WTC11 (cell line): ENCODE measurements at regions not wholly inside any gene's neighbourhood (a gene's known extent, or its start where the extent isn't known, plus 50 kb on each side); places are given as distances from the start of the nearest gene placed in this dataset.

Experiments
- ATF3 ChIP-seq: sonication (generic); formaldehyde crosslinking; conservative IDR thresholded peaks from 2 replicates; pipeline ENCODE4 v1.8.1; 2022; ENCODE audit warnings: mild to moderate bottlenecking, missing genetic modification reagents
- CREB1 ChIP-seq: sonication (generic); formaldehyde crosslinking; IDR thresholded peaks from 2 replicates; pipeline ENCODE4 v1.8.0; 2023; ENCODE audit warnings: mild to moderate bottlenecking, missing genetic modification reagents
- ELF4 ChIP-seq: sonication (generic); formaldehyde crosslinking; IDR thresholded peaks from 2 replicates; pipeline ENCODE4 v1.8.1; 2022; ENCODE audit warnings: low read depth, mild to moderate bottlenecking, moderate library complexity, missing genetic modification reagents
- MXD4 ChIP-seq: fragments of 250-450 bp; sonication (Bioruptor Pico); IDR thresholded peaks from 2 replicates; pipeline ENCODE4 v1.8.0; 2021; ENCODE audit warnings: mild to moderate bottlenecking, moderate library complexity, borderline replicate concordance
- NFYB ChIP-seq: sonication (generic); formaldehyde crosslinking; conservative IDR thresholded peaks from 2 replicates; pipeline ENCODE4 v1.8.0; 2022; ENCODE audit warnings: low read depth, missing genetic modification reagents
- USF2 ChIP-seq: sonication (generic); formaldehyde crosslinking; IDR thresholded peaks from 2 replicates; pipeline ENCODE4 v1.8.1; 2023; ENCODE audit warnings: mild to moderate bottlenecking, missing genetic modification reagents, moderate library complexity
- ZNF232 ChIP-seq: sonication (generic); formaldehyde crosslinking; IDR thresholded peaks from 2 replicates; pipeline ENCODE4 v1.8.0; 2022; ENCODE audit warnings: mild to moderate bottlenecking, missing genetic modification reagents
- TF ChIP-seq, protein P1 (sequence below): fragments of 200-600 bp; IDR thresholded peaks from 2 replicates; pipeline ENCODE4 v1.8.0; 2022; ENCODE audit warnings: antibody characterized with exemption
- TF ChIP-seq, protein P2 (sequence below): sonication (generic); formaldehyde crosslinking; IDR thresholded peaks from 2 replicates; pipeline ENCODE4 v1.8.1; 2022; ENCODE audit warnings: low read depth, mild to moderate bottlenecking, moderate library complexity, missing genetic modification reagents, borderline replicate concordance
- TF ChIP-seq, protein P3 (sequence below): sonication (generic); formaldehyde crosslinking; IDR thresholded peaks from 2 replicates; pipeline ENCODE4 v1.8.1; 2022; ENCODE audit warnings: mild to moderate bottlenecking, moderate library complexity, missing genetic modification reagents

DNA sequence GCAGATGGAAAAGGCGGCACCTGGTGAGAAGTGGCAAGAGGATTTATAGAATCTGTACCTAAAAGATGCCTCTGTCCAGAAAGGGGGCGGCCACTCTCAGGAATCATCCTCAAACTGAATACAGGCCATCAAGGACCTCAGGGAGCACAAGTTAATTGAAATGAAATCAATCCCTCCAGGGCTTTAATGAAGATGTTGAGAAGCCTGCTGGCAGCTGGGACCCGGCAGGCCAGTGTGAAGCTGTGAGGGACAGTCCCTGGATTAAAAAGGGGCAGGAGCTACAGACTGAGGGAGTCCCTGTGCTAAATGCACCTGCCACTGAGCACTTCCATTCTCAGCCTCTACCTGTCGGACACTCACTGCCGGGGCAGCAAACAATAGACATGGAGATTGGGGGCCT is 107.7 kb upstream of the GGTLC1 start:
- TF ChIP-seq, protein P1, sequence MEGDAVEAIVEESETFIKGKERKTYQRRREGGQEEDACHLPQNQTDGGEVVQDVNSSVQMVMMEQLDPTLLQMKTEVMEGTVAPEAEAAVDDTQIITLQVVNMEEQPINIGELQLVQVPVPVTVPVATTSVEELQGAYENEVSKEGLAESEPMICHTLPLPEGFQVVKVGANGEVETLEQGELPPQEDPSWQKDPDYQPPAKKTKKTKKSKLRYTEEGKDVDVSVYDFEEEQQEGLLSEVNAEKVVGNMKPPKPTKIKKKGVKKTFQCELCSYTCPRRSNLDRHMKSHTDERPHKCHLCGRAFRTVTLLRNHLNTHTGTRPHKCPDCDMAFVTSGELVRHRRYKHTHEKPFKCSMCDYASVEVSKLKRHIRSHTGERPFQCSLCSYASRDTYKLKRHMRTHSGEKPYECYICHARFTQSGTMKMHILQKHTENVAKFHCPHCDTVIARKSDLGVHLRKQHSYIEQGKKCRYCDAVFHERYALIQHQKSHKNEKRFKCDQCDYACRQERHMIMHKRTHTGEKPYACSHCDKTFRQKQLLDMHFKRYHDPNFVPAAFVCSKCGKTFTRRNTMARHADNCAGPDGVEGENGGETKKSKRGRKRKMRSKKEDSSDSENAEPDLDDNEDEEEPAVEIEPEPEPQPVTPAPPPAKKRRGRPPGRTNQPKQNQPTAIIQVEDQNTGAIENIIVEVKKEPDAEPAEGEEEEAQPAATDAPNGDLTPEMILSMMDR: no peak
- TF ChIP-seq ATF3 (CRISPR knock-in tag): no peak
- no peak for TF ChIP-seq ZNF232
- no peak for TF ChIP-seq MXD4 (CRISPR knock-in tag)
- TF ChIP-seq NFYB (CRISPR knock-in tag): no peak
- no peak for TF ChIP-seq ELF4 (CRISPR knock-in tag)
- TF ChIP-seq, protein P2, sequence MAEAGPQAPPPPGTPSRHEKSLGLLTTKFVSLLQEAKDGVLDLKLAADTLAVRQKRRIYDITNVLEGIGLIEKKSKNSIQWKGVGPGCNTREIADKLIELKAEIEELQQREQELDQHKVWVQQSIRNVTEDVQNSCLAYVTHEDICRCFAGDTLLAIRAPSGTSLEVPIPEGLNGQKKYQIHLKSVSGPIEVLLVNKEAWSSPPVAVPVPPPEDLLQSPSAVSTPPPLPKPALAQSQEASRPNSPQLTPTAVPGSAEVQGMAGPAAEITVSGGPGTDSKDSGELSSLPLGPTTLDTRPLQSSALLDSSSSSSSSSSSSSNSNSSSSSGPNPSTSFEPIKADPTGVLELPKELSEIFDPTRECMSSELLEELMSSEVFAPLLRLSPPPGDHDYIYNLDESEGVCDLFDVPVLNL: no peak
- TF ChIP-seq CREB1 (CRISPR knock-in tag): no peak
- TF ChIP-seq, protein P3, sequence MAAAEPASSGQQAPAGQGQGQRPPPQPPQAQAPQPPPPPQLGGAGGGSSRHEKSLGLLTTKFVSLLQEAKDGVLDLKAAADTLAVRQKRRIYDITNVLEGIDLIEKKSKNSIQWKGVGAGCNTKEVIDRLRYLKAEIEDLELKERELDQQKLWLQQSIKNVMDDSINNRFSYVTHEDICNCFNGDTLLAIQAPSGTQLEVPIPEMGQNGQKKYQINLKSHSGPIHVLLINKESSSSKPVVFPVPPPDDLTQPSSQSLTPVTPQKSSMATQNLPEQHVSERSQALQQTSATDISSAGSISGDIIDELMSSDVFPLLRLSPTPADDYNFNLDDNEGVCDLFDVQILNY (CRISPR knock-in tag): no peak
- no peak for TF ChIP-seq USF2 (CRISPR knock-in tag)
